ENCODE measurements at regions not wholly inside any gene's neighbourhood (a gene's known extent, or its start where the extent isn't known, plus 50 kb on each side); places are given as distances from the start of the nearest gene placed in this dataset.

DNA sequence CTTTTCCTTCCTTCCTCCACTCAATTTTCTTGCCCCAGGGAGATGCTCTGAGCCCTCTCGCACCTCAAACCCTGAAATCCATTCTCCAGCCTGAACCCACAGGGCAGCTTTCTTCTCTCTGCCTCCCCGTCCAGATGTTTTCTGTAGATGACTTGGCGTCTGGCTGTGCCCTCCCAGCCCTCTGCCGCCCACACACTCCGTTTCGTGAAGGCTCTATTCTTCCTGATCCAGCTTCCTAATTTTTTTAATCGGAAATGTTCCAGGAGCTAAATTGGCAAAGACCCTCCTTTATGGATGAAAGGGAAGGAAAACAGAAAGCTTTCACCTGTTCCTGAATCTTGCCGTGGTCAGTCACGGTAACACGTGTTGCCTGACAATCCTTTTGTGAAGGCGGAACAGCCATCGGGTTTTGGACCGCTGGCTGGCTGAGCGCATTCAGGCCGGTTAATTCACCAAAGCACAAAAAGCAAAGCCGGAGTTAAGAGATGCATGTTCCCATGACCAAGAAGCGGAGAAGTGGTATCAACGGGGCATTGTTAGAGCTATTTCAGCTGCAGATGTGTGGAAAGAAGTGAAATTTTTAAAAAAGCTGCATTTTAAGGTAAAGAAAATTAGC is 70.2 kb upstream of the FBRSL1 start:
- Histone ChIP-seq H3K36me3 (no peaks in the 10 kb centered on the region), H4K20me1 (ENCODE audit: low read depth) (peaks cover under 1% of the 10 kb centered on the region), H2AFZ (replicated peaks) (no peak overlapping the region), H3K27me3 (peaks cover 82% of the 10 kb centered on the region), H3K27ac (no peak overlapping the region), H3K4me3 (no peak overlapping the region), H3K9ac (no peak overlapping the region), H3F3A (ENCODE audit: low read depth) (peaks cover 38% of the 10 kb centered on the region), H3K9me3 (ENCODE audit: low read depth) (no peaks in the 10 kb centered on the region), H3K4me1 (peaks cover 43% of the 10 kb centered on the region), H3K4me2 (peak overlapping the region; percentile 37), H3K79me2 (ENCODE audit: low read depth) (no peaks in the 10 kb centered on the region)
- Mint-ChIP-seq H3K27ac (peak overlapping the region; percentile 26), H3K36me3 (no peaks in the 10 kb centered on the region), H3K4me3 (peak overlapping the region; percentile 53), H3K9me3 (peaks cover 2% of the 10 kb centered on the region), H3K27me3 (ENCODE audit: insufficient read depth, low read depth) (peaks cover 66% of the 10 kb centered on the region), H3K4me1 (peaks cover 44% of the 10 kb centered on the region)
- peak; percentile 32 for TF ChIP-seq EZH2phosphoT487 (IDR thresholded peaks at IDR 0.05)
- TF ChIP-seq, protein P1, sequence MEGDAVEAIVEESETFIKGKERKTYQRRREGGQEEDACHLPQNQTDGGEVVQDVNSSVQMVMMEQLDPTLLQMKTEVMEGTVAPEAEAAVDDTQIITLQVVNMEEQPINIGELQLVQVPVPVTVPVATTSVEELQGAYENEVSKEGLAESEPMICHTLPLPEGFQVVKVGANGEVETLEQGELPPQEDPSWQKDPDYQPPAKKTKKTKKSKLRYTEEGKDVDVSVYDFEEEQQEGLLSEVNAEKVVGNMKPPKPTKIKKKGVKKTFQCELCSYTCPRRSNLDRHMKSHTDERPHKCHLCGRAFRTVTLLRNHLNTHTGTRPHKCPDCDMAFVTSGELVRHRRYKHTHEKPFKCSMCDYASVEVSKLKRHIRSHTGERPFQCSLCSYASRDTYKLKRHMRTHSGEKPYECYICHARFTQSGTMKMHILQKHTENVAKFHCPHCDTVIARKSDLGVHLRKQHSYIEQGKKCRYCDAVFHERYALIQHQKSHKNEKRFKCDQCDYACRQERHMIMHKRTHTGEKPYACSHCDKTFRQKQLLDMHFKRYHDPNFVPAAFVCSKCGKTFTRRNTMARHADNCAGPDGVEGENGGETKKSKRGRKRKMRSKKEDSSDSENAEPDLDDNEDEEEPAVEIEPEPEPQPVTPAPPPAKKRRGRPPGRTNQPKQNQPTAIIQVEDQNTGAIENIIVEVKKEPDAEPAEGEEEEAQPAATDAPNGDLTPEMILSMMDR (IDR thresholded peaks at IDR 0.05): no peak
- peak; percentile 65 for DNase-seq (ENCODE audit: low spot score)

DNA sequence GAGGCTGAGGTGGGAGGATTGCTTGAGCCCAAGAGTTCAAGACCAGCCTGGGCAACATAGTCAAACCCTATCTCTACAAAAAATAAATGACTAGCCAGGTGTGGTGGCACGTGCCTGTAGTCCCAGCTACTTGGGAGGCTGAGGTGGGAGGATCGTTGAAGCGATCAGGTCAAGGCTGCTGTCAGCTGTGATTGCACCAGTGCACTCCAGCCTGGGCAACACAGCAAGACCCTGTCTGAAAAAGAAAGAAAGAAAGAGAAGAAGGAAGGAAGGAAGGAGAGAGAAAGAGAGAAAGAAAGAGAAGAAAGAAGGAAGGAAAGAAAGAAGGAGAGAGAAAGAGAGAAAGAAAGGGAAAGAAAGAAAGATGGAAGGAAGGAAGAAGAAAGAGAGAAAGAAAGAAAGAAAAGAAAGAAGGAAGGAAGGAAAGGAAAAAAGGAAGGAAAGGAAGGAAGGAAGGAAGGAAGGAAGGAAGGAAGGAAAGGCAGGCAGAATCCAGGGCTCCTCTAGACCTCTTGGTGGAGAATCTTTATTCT is 71.5 kb upstream of the FBRSL1 start:
- Histone ChIP-seq H3K36me3 (no peaks in the 10 kb centered on the region), H3K9me3 (ENCODE audit: low read depth) (no peaks in the 10 kb centered on the region), H3K79me2 (ENCODE audit: low read depth) (no peaks in the 10 kb centered on the region), H3K27me3 (peaks cover 92% of the 10 kb centered on the region), H2AFZ (replicated peaks) (no peak overlapping the region), H4K20me1 (ENCODE audit: low read depth) (peaks cover 7% of the 10 kb centered on the region), H3K9ac (no peak overlapping the region), H3K27ac (no peak overlapping the region), H3K4me3 (no peak overlapping the region), H3F3A (ENCODE audit: low read depth) (peaks cover 25% of the 10 kb centered on the region), H3K4me2 (no peak overlapping the region), H3K4me1 (peaks cover 31% of the 10 kb centered on the region)
- TF ChIP-seq EZH2 (IDR thresholded peaks at IDR 0.05): no peak
- TF ChIP-seq, protein P1 (IDR thresholded peaks at IDR 0.05): no peak
- Mint-ChIP-seq H3K36me3 (no peaks in the 10 kb centered on the region), H3K27me3 (ENCODE audit: insufficient read depth, low read depth) (peaks cover 55% of the 10 kb centered on the region), H3K27ac (no peak overlapping the region), H3K4me1 (peaks cover 37% of the 10 kb centered on the region), H3K4me3 (peak overlapping the region; percentile 21), H3K9me3 (peaks cover 2% of the 10 kb centered on the region)
- DNase-seq (ENCODE audit: low spot score): no peak

- no peaks in the 10 kb centered on the region for H3K36me3 Mint-ChIP-seq
- Histone ChIP-seq H3K9ac (no peak overlapping the region), H2AFZ (replicated peaks) (no peak overlapping the region), H3K4me3 (no peak overlapping the region), H3K27ac (no peak overlapping the region), H3K79me2 (ENCODE audit: low read depth) (no peaks in the 10 kb centered on the region), H4K20me1 (ENCODE audit: low read depth) (peaks cover 7% of the 10 kb centered on the region), H3K9me3 (ENCODE audit: low read depth) (no peaks in the 10 kb centered on the region), H3K4me2 (no peak overlapping the region), H3F3A (ENCODE audit: low read depth) (peaks cover 18% of the 10 kb centered on the region), H3K36me3 (no peaks in the 10 kb centered on the region), H3K27me3 (peaks cover 85% of the 10 kb centered on the region), H3K4me1 (peaks cover 25% of the 10 kb centered on the region)
- peaks cover 2% of the 10 kb centered on the region for H3K9me3 Mint-ChIP-seq
- peaks cover 31% of the 10 kb centered on the region for H3K4me1 Mint-ChIP-seq
- peaks cover 53% of the 10 kb centered on the region for H3K27me3 Mint-ChIP-seq (ENCODE audit: insufficient read depth, low read depth)
- TF ChIP-seq EZH2 (IDR thresholded peaks at IDR 0.05): no peak
- H3K4me3 Mint-ChIP-seq: no peak overlapping the region
- no peak for DNase-seq (ENCODE audit: low spot score)
- H3K27ac Mint-ChIP-seq: peak overlapping the region; percentile 60
Measured at GRCh38 chr12:132417741-132418140, 72.2 kb upstream of the FBRSL1 start.

DNA sequence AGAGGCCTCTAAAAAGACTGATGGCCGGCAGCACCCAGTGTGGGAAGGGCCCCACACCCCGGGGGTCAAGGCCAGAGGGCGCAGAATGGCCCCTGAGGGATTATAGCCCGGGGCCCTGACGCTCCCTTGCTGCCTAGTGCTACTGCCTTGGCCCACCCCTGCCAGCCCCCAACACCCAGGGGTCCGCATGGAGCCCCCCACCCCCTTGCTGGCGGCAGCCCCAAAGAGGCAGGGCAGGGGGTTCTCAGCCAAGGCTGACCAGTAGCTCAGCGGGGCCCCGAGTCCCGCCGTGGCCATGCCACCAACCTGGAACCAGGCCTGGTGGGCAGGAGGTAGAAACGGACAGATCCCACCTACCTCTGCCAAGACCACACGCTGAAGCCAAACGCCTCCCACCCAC is 73.1 kb upstream of the FBRSL1 start:
- H3K27me3 Mint-ChIP-seq (ENCODE audit: insufficient read depth, low read depth): peaks cover 43% of the 10 kb centered on the region
- Histone ChIP-seq H3K27me3 (peaks cover 77% of the 10 kb centered on the region), H3K9ac (no peak overlapping the region)

More for the DNA sequence above, 73.1 kb upstream of the FBRSL1 start:
- peaks cover 25% of the 10 kb centered on the region for H3K4me1 Mint-ChIP-seq
- DNase-seq (ENCODE audit: low spot score): no peak
- Histone ChIP-seq H3K79me2 (ENCODE audit: low read depth) (no peaks in the 10 kb centered on the region), H3K4me1 (peaks cover 16% of the 10 kb centered on the region), H2AFZ (replicated peaks) (no peak overlapping the region), H3F3A (ENCODE audit: low read depth) (peaks cover 10% of the 10 kb centered on the region), H3K9me3 (ENCODE audit: low read depth) (no peaks in the 10 kb centered on the region), H3K4me2 (no peak overlapping the region), H3K27ac (no peak overlapping the region), H3K36me3 (no peaks in the 10 kb centered on the region), H4K20me1 (ENCODE audit: low read depth) (peaks cover 7% of the 10 kb centered on the region), H3K4me3 (no peak overlapping the region)
- TF ChIP-seq EZH2phosphoT487 (IDR thresholded peaks at IDR 0.05) (no peak), EZH2 (IDR thresholded peaks at IDR 0.05) (no peak)
- TF ChIP-seq, protein P1 (IDR thresholded peaks at IDR 0.05): no peak
- H3K9me3 Mint-ChIP-seq: peaks cover 1% of the 10 kb centered on the region
- H3K4me3 Mint-ChIP-seq: no peak overlapping the region
- H3K36me3 Mint-ChIP-seq: no peaks in the 10 kb centered on the region
- no peak overlapping the region for H3K27ac Mint-ChIP-seq
